Ovary (tissue), 3 donors: ENCODE measurements at regions not wholly inside any gene's neighbourhood (a gene's known extent, or its start where the extent isn't known, plus 50 kb on each side); places are given as distances from the start of the nearest gene placed in this dataset.

ENCODE experiments used
- CTCF ChIP-seq, 3 donors: fragments of 450-650 bp in 2 of 3; fragments of 200-600 bp in 1 of 3; IDR thresholded peaks; one replicate each; pipeline versions ENCODE4 v1.5.1 to v1.8.0; 2016 to 2022; ENCODE audit warnings: antibody characterized with exemption in 3 of 3, mild to moderate bottlenecking in 1 of 3
- EP300 ChIP-seq: sonication (generic); formaldehyde crosslinking; IDR thresholded peaks from one replicate; pipeline ENCODE4 v1.6.1; 2017; ENCODE audit warnings: antibody characterized with exemption
- POLR2A ChIP-seq: fragments of 450-650 bp; IDR thresholded peaks from one replicate; pipeline ENCODE4 v1.6.1; 2017; ENCODE audit warnings: antibody characterized with exemption, mild to moderate bottlenecking, moderate library complexity
- donor health status: DM: no; HTN: no; CAD: no.

GRCh38 chr12:24020397-24021163, 71.1 kb upstream of the SOX5 start:
- TF ChIP-seq CTCF (IDR thresholded peaks at IDR 0.05) (no peak), EP300 (no peak), POLR2A (no peak)
